Neural progenitor cell (in vitro differentiated cells): ENCODE measurements at regions not wholly inside any gene's neighbourhood (a gene's known extent, or its start where the extent isn't known, plus 50 kb on each side); places are given as distances from the start of the nearest gene placed in this dataset.

Source experiments
- DNase-seq: peaks from one replicate; pipeline ENCODE4 v3.0.0-alpha.2; 2016; ENCODE audit warnings: low spot score
- H2AFZ ChIP-seq: fragments of 200-600 bp; sonication (generic); replicated peaks from 2 replicates; pipeline ENCODE4 v1.6.1; 2016; ENCODE audit warnings: antibody characterized with exemption
- H3F3A ChIP-seq: fragments of 200-600 bp; sonication (generic); 2 replicates; pipeline ENCODE4 v1.6.1; 2016; ENCODE audit warnings: antibody characterized with exemption, low read depth
- H3K27ac ChIP-seq: fragments of 200-600 bp; sonication (generic); 2 replicates; pipeline ENCODE4 v1.5.1; 2016; ENCODE audit warnings: mild to moderate bottlenecking
- H3K27me3 ChIP-seq: fragments of 200-600 bp; sonication (generic); 2 replicates; pipeline ENCODE4 v1.6.1; 2016; ENCODE audit warnings: mild to moderate bottlenecking, moderate library complexity
- H3K36me3 ChIP-seq: fragments of 200-600 bp; sonication (generic); 2 replicates; pipeline ENCODE4 v1.5.1; 2016
- H3K4me1 ChIP-seq: fragments of 200-600 bp; sonication (generic); 2 replicates; pipeline ENCODE4 v1.6.1; 2016; ENCODE audit warnings: mixed run types
- H3K4me2 ChIP-seq: fragments of 200-600 bp; sonication (generic); 2 replicates; pipeline ENCODE4 v1.6.1; 2016
- H3K4me3 ChIP-seq: fragments of 200-600 bp; sonication (generic); 2 replicates; pipeline ENCODE4 v1.5.1; 2016
- H3K79me2 ChIP-seq: fragments of 200-600 bp; sonication (generic); 2 replicates; pipeline ENCODE4 v1.6.1; 2016; ENCODE audit warnings: low read depth
- H3K9ac ChIP-seq: fragments of 200-600 bp; sonication (generic); 2 replicates; pipeline ENCODE4 v1.6.1; 2016
- H3K9me3 ChIP-seq: fragments of 200-600 bp; sonication (generic); 2 replicates; pipeline ENCODE4 v1.5.1; 2016; ENCODE audit warnings: low read depth
- H4K20me1 ChIP-seq: fragments of 200-600 bp; sonication (generic); 2 replicates; pipeline ENCODE4 v1.6.1; 2016; ENCODE audit warnings: low read depth
- H3K27ac Mint-ChIP-seq: 3 replicates; pipeline ENCODE4 v1.8.0; 2021; ENCODE audit warnings: mixed read lengths
- H3K27me3 Mint-ChIP-seq: 2 replicates; pipeline ENCODE4 v1.8.0; 2022; ENCODE audit warnings: low read depth, mild to moderate bottlenecking, inconsistent platforms, moderate library complexity, mixed read lengths; ENCODE audit not compliant: insufficient read depth
- H3K36me3 Mint-ChIP-seq: 3 replicates; pipeline ENCODE4 v1.8.0; 2021; ENCODE audit warnings: mixed read lengths
- H3K4me1 Mint-ChIP-seq: 3 replicates; pipeline ENCODE4 v1.8.0; 2021; ENCODE audit warnings: mixed read lengths
- H3K4me3 Mint-ChIP-seq: 3 replicates; pipeline ENCODE4 v1.8.0; 2021; ENCODE audit warnings: mild to moderate bottlenecking, moderate library complexity, mixed read lengths
- H3K9me3 Mint-ChIP-seq: 3 replicates; pipeline ENCODE4 v1.8.0; 2020; ENCODE audit warnings: mixed read lengths
- EZH2 ChIP-seq: fragments of 200-600 bp; sonication (generic); IDR thresholded peaks from 2 replicates; pipeline ENCODE4 v1.6.1; 2017; ENCODE audit warnings: antibody characterized with exemption, mild to moderate bottlenecking, moderate library complexity
- EZH2phosphoT487 ChIP-seq: fragments of 200-600 bp; sonication (generic); IDR thresholded peaks from 2 replicates; pipeline ENCODE4 v1.6.1; 2017; ENCODE audit warnings: antibody characterized with exemption
- TF ChIP-seq, protein P1 (sequence below): fragments of 200-600 bp; sonication (generic); IDR thresholded peaks from 2 replicates; pipeline ENCODE4 v1.5.1; 2017; ENCODE audit warnings: antibody characterized with exemption, mild to moderate bottlenecking

DNA sequence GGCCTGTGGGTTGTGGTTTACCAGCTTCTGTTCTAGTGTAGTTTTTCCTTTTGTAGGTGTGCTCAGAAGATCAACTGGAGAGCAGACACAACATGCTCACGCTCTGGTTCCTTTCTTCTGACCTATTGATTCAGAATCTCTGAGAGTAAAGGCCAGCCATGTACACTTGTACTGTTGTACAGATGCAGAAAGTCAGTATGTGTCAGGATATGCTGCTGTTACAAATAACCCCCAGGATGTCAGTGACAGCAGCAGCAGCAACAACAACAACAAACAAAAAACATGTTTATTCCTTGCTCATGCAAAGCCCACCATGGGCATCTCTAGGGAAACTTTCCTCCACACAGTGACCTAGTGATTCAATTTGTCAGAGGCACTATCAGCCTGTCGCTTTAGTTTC is 154.8 kb upstream of the RBFOX1 start:
- H3K27ac ChIP-seq, result no peak overlapping the region

DNA sequence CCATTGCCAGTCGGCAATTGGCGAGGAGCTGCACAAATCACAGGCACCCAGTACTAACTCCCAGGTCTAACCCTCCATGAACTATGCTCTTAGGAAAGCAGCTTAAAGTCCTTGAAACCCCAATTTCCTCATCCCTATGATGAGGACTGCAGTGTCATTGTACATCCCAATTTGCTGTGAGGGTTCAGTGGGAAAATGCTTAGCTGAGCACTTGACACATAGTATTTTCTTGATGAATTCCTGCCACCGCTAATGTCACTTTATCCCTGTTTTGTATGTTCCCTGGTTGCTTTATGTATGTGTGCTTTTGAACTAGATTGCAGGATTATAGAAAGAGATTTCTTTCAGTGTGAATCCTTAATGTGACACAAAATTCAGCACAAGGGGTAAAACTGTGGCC is 161.5 kb upstream of the RBFOX1 start:
- Histone ChIP-seq H2AFZ (no peak overlapping the region), H3K4me3 (no peak overlapping the region), H3K4me1 (no peaks in the 10 kb centered on the region), H3K79me2 (no peaks in the 10 kb centered on the region), H3K9ac (no peak overlapping the region), H4K20me1 (no peaks in the 10 kb centered on the region), H3K27ac (no peak overlapping the region), H3K4me2 (no peak overlapping the region), H3F3A (no peaks in the 10 kb centered on the region), H3K36me3 (no peaks in the 10 kb centered on the region), H3K27me3 (no peaks in the 10 kb centered on the region), H3K9me3 (no peaks in the 10 kb centered on the region)
- no peak overlapping the region for H3K4me3 Mint-ChIP-seq
- H3K4me1 Mint-ChIP-seq, result no peaks in the 10 kb centered on the region
- no peak overlapping the region for H3K27ac Mint-ChIP-seq
- TF ChIP-seq, protein P1, sequence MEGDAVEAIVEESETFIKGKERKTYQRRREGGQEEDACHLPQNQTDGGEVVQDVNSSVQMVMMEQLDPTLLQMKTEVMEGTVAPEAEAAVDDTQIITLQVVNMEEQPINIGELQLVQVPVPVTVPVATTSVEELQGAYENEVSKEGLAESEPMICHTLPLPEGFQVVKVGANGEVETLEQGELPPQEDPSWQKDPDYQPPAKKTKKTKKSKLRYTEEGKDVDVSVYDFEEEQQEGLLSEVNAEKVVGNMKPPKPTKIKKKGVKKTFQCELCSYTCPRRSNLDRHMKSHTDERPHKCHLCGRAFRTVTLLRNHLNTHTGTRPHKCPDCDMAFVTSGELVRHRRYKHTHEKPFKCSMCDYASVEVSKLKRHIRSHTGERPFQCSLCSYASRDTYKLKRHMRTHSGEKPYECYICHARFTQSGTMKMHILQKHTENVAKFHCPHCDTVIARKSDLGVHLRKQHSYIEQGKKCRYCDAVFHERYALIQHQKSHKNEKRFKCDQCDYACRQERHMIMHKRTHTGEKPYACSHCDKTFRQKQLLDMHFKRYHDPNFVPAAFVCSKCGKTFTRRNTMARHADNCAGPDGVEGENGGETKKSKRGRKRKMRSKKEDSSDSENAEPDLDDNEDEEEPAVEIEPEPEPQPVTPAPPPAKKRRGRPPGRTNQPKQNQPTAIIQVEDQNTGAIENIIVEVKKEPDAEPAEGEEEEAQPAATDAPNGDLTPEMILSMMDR, result no peak
- TF ChIP-seq EZH2, result no peak
- TF ChIP-seq EZH2phosphoT487, result no peak
- H3K9me3 Mint-ChIP-seq, result no peaks in the 10 kb centered on the region
- H3K27me3 Mint-ChIP-seq, result peaks cover 4% of the 10 kb centered on the region
- H3K36me3 Mint-ChIP-seq, result no peaks in the 10 kb centered on the region
- no peak for DNase-seq

More for the DNA sequence above, 154.8 kb upstream of the RBFOX1 start:
- no peaks in the 10 kb centered on the region for H3K36me3 Mint-ChIP-seq
- Histone ChIP-seq H2AFZ (no peak overlapping the region), H3K9ac (no peak overlapping the region), H3K9me3 (no peaks in the 10 kb centered on the region), H3K4me2 (no peak overlapping the region), H3F3A (no peaks in the 10 kb centered on the region), H3K4me1 (peaks cover 2% of the 10 kb centered on the region), H4K20me1 (no peaks in the 10 kb centered on the region), H3K4me3 (no peak overlapping the region), H3K79me2 (no peaks in the 10 kb centered on the region), H3K27me3 (no peaks in the 10 kb centered on the region), H3K36me3 (no peaks in the 10 kb centered on the region)
- TF ChIP-seq EZH2, result no peak
- TF ChIP-seq EZH2phosphoT487, result no peak
- TF ChIP-seq, protein P1, result no peak
- H3K4me3 Mint-ChIP-seq, result no peak overlapping the region
- DNase-seq, result no peak
- peaks cover 3% of the 10 kb centered on the region for H3K4me1 Mint-ChIP-seq
- no peaks in the 10 kb centered on the region for H3K9me3 Mint-ChIP-seq
- no peaks in the 10 kb centered on the region for H3K27me3 Mint-ChIP-seq
- H3K27ac Mint-ChIP-seq, result no peak overlapping the region

DNA sequence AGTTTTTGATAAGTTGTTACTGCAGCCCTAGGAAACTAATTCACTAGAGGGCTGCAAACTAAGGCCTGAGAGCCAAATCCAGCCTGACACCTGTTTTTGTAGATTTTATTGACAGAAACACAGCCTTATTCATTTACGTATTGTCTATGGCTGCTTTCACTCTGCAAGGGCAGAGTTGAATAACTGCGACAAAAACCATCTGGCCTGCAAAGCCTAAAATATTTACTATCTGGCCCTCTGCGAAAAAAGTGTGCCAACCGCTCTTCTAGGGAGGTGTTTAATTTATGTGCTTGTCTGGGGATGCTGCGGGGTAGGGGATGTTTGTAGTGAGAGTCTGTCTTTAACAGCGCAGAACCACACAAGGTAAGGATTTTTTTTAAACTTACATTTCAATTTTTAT is 165.0 kb upstream of the RBFOX1 start:
- no peaks in the 10 kb centered on the region for H4K20me1 ChIP-seq
- no peaks in the 10 kb centered on the region for H3K27me3 ChIP-seq
- H3K9me3 ChIP-seq, result no peaks in the 10 kb centered on the region
- H3K79me2 ChIP-seq, result no peaks in the 10 kb centered on the region
- no peak overlapping the region for H2AFZ ChIP-seq
- no peaks in the 10 kb centered on the region for H3K9me3 Mint-ChIP-seq
- no peak overlapping the region for H3K4me3 ChIP-seq
- no peak overlapping the region for H3K9ac ChIP-seq
- H3K27ac Mint-ChIP-seq, result no peak overlapping the region
- H3K27me3 Mint-ChIP-seq, result peaks cover 4% of the 10 kb centered on the region
- H3F3A ChIP-seq, result no peaks in the 10 kb centered on the region
- no peak overlapping the region for H3K4me3 Mint-ChIP-seq
- H3K36me3 Mint-ChIP-seq, result no peaks in the 10 kb centered on the region
- H3K36me3 ChIP-seq, result no peaks in the 10 kb centered on the region
- no peaks in the 10 kb centered on the region for H3K4me1 ChIP-seq
- no peak for TF ChIP-seq EZH2phosphoT487
- no peaks in the 10 kb centered on the region for H3K4me1 Mint-ChIP-seq
- no peak for DNase-seq
- no peak overlapping the region for H3K4me2 ChIP-seq
- no peak overlapping the region for H3K27ac ChIP-seq

DNA sequence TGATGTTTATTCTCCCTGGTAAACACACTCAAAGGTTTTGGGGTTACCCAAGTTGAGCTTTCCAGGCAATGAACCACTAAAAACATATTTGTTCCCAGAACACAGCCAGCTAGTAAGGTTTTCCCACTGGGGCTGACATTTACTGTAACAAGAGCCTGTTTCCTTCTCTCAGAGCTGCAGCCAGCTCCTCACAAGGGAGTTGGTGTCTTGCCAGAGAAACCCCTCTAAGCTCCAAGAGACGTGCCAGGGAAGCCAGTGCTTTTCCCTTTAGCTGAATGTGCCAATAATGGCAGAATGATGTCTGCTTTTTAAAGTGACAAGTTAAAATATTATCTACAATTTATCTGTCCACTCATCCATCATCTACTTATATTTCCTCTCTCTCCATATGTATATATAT is 170.8 kb upstream of the RBFOX1 start:
- H3K36me3 Mint-ChIP-seq, result no peaks in the 10 kb centered on the region
- H3K4me3 Mint-ChIP-seq, result no peak overlapping the region
- Histone ChIP-seq H3K79me2 (no peaks in the 10 kb centered on the region), H3K27ac (no peak overlapping the region), H4K20me1 (no peaks in the 10 kb centered on the region), H3F3A (no peaks in the 10 kb centered on the region), H3K4me2 (no peak overlapping the region), H2AFZ (no peak overlapping the region), H3K36me3 (no peaks in the 10 kb centered on the region), H3K9me3 (no peaks in the 10 kb centered on the region), H3K4me3 (no peak overlapping the region), H3K27me3 (peaks cover 6% of the 10 kb centered on the region), H3K9ac (no peak overlapping the region), H3K4me1 (no peaks in the 10 kb centered on the region)
- TF ChIP-seq EZH2 (no peak), EZH2phosphoT487 (no peak)
- TF ChIP-seq, protein P1, result no peak
- no peaks in the 10 kb centered on the region for H3K27me3 Mint-ChIP-seq
- DNase-seq, result no peak
- H3K27ac Mint-ChIP-seq, result no peak overlapping the region
- H3K9me3 Mint-ChIP-seq, result no peaks in the 10 kb centered on the region
- peaks cover 3% of the 10 kb centered on the region for H3K4me1 Mint-ChIP-seq
